ENCODE measurements at regions not wholly inside any gene's neighbourhood (a gene's known extent, or its start where the extent isn't known, plus 50 kb on each side); places are given as distances from the start of the nearest gene placed in this dataset.

DNA sequence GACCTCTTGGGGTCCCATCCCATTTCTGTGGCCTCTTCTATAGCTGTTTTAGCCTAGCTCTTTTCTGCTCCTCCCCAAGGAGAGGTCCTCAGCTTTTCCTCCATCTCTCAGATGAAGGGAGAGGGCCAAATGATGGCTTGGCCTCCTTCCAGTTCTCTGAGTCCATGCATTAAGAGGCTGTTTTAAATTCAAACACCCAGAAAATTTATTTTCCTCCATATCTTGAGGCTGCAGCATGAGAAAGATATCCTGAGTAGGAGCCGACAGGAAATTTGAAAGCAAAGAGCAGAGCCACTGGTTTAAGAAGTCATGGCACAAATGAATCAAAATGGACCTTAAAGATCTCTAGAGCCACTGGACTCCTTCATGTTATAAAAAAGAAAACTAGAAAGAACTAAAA is 558.8 kb downstream of the MID1IP1 start:
- no peak for DNase-seq (ENCODE audit: low read depth)
- Histone ChIP-seq H3K27me3 (ENCODE audit: control insufficient read depth, insufficient read depth, low read length) (peaks cover 5% of the 10 kb centered on the region), H3K36me3 (ENCODE audit: control insufficient read depth, insufficient read depth, low read length) (no peaks in the 10 kb centered on the region), H3K4me3 (ENCODE audit: low read depth, low read length) (no peak overlapping the region)
- no peak for TF ChIP-seq CTCF (IDR thresholded peaks at IDR 0.05; ENCODE audit: insufficient read depth, low read length, poor library complexity, severe bottlenecking)

- no peak for DNase-seq (ENCODE audit: low read depth)
- Histone ChIP-seq H3K27me3 (ENCODE audit: control insufficient read depth, insufficient read depth, low read length) (peaks cover 2% of the 10 kb centered on the region), H3K4me3 (ENCODE audit: low read depth, low read length) (no peak overlapping the region), H3K36me3 (ENCODE audit: control insufficient read depth, insufficient read depth, low read length) (no peaks in the 10 kb centered on the region)
- TF ChIP-seq CTCF (IDR thresholded peaks at IDR 0.05; ENCODE audit: insufficient read depth, low read length, poor library complexity, severe bottlenecking), result no peak
These were observed 560.5 kb downstream of the MID1IP1 start for GRCh38 chrX:39361736-39362135.

- DNase-seq (ENCODE audit: low read depth), result no peak
- H3K4me3 ChIP-seq (ENCODE audit: low read depth, low read length), result no peak overlapping the region
- no peaks in the 10 kb centered on the region for H3K36me3 ChIP-seq (ENCODE audit: control insufficient read depth, insufficient read depth, low read length)
- no peak for TF ChIP-seq CTCF (IDR thresholded peaks at IDR 0.05; ENCODE audit: insufficient read depth, low read length, poor library complexity, severe bottlenecking)
- peaks cover 5% of the 10 kb centered on the region for H3K27me3 ChIP-seq (ENCODE audit: control insufficient read depth, insufficient read depth, low read length)
These were observed 566.2 kb downstream of the MID1IP1 start for GRCh38 chrX:39367416-39367815.

DNA sequence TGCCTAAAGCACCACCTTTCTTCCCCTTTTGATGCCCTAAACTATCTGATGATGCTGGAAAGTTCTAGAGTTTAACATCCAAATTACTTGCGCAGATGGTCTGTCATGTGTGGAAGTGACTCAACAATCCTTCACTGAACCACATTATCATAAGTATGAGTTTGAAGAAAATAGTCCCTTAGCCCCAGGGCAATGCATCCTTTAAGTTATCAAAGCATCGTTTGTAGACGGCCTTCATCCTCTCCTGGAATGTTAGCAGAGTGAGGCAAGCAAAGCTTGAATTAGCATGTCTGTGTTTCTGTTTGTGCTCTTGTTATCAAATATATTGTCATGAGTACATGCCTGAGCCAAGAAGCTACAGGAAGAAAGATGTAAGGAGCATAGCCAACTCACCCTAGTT is 570.9 kb downstream of the MID1IP1 start:
- no peaks in the 10 kb centered on the region for H3K36me3 ChIP-seq (ENCODE audit: control insufficient read depth, insufficient read depth, low read length)
- peaks cover 5% of the 10 kb centered on the region for H3K27me3 ChIP-seq (ENCODE audit: control insufficient read depth, insufficient read depth, low read length)
- TF ChIP-seq CTCF (IDR thresholded peaks at IDR 0.05; ENCODE audit: insufficient read depth, low read length, poor library complexity, severe bottlenecking), result no peak
- no peak for DNase-seq (ENCODE audit: low read depth)
- H3K4me3 ChIP-seq (ENCODE audit: low read depth, low read length), result no peak overlapping the region

DNA sequence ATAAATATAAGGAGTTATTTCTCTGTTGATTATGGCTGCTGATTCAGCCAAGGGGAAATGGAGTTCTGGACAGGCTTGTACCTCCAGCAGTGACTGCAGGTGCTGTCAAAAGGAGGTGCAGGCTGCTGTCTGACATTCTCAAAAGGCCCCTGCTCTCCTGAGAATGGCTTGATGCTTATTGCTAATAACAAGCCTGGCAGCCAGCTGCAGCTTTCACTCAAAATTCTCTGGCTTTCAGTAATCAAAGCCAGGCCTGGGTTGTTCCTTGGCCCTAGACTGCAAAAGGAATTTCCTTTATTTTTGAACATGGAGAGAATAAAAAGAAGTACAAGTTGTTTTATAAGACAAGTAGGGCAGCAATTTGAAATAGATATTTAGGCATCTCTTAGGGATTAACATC is 575.9 kb downstream of the MID1IP1 start:
- H3K27me3 ChIP-seq (ENCODE audit: control insufficient read depth, insufficient read depth, low read length), result peaks cover 3% of the 10 kb centered on the region
- H3K36me3 ChIP-seq (ENCODE audit: control insufficient read depth, insufficient read depth, low read length), result no peaks in the 10 kb centered on the region
- H3K4me3 ChIP-seq (ENCODE audit: low read depth, low read length), result no peak overlapping the region
- TF ChIP-seq CTCF (IDR thresholded peaks at IDR 0.05; ENCODE audit: insufficient read depth, low read length, poor library complexity, severe bottlenecking), result no peak
- no peak for DNase-seq (ENCODE audit: low read depth)

DNA sequence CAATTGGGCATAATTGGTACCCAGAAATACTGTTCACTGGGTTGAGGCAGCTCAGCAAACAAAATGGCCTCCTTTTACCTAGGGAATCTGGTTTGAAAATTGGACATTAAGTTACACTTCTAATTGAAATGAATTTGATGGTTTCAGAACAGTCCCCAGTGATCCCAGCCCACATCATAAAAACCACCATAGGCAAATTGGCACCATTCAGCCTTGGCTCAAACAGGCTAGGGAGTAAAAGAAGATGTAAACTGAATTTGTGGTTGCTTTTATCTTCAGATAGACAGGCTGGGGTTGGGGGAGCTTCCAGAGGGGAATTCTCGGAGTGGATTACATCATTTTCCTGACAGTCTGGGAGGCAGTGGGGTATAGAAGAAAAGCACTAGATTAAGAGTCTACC is 576.5 kb downstream of the MID1IP1 start:
- no peak for DNase-seq (ENCODE audit: low read depth)
- no peak for TF ChIP-seq CTCF (IDR thresholded peaks at IDR 0.05; ENCODE audit: insufficient read depth, low read length, poor library complexity, severe bottlenecking)
- Histone ChIP-seq H3K4me3 (ENCODE audit: low read depth, low read length) (no peak overlapping the region), H3K36me3 (ENCODE audit: control insufficient read depth, insufficient read depth, low read length) (no peaks in the 10 kb centered on the region), H3K27me3 (ENCODE audit: control insufficient read depth, insufficient read depth, low read length) (peaks cover 3% of the 10 kb centered on the region)
